ENCODE measurements at regions not wholly inside any gene's neighbourhood (a gene's known extent, or its start where the extent isn't known, plus 50 kb on each side); places are given as distances from the start of the nearest gene placed in this dataset.
"Not testable (repeated sequence)": the region's sequence is repeated elsewhere in the genome, so short reads cannot be mapped to it uniquely, and the experiment has no call there.

DNA sequence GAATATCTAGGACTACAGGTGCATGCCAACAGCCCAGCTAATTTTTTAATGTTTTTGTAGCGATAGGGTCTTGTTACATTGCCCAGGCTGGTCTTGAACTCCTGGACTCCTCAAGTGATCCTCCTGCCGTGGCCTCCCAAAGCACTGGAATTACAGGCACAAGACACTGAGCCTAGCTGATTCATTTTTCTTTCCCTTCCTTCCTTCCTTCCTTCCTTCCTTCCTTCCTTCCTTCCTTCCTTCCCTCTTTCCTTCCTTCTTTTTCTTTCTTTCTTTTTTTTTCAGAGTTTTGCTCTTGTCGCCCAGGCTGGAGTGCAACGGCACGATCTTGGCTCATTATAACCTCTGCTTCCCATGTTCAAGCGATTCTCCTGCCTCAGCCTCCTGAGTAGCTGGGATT, 110.9 kb downstream of the OLIG3 start:
- H3K9me3 ChIP-seq; H3K4me1 ChIP-seq; H3K4me3 ChIP-seq; DNase-seq (ENCODE audit: low spot score in 2 of 2); in situ Hi-C loops (cut with MboI; ENCODE audit: low sequenced_read_pairs); H3K27me3 ChIP-seq (ENCODE audit: low read depth); H3K36me3 ChIP-seq (replicated peaks): not testable (repeated sequence)

DNA sequence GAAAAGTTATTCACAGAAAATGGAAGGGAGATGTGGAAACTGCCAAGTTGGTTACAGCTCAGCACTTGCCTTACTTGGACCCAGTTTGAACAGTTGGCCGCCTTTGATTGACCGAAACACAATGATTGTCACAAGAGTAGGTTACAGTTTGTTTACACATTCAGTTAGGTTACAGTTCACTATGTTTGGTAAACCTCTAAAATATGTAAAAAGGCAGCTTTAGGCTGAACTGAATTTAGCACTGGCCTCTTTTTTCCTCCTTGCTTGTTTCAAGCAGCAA, 116.2 kb downstream of the OLIG3 start:
- Histone ChIP-seq H3K4me1 (peaks cover 6% of the 10 kb centered on the region), H3K27me3 (ENCODE audit: low read depth) (no peaks in the 10 kb centered on the region), H3K36me3 (replicated peaks) (no peaks in the 10 kb centered on the region), H3K4me3 (no peak overlapping the region), H3K9me3 (no peaks in the 10 kb centered on the region)
- in situ Hi-C loops (cut with MboI; ENCODE audit: low sequenced_read_pairs), result no loop called here
- no peak for DNase-seq (ENCODE audit: low spot score in 2 of 2)

DNA sequence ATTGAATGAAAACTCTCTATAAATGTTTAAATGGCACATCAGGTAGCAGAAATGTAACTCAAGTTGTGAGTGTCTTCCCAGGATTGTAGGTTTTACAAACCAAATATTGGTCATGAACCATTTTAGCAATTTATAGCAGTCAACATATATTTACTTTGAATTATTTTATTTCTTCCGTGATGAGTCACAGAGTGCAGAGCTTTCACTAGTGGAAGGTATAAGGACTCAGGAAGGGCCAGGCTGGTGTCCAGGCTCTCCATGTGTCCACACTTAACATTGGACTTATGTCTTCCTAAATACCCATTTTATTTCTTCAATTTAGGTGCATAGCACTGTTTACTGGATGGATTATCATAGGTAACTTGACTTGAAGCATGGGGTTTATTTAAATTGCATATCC, 120.9 kb downstream of the OLIG3 start:
- DNase-seq (ENCODE audit: low spot score in 2 of 2), result no peak
- Histone ChIP-seq H3K27me3 (ENCODE audit: low read depth) (no peaks in the 10 kb centered on the region), H3K4me1 (peaks cover 16% of the 10 kb centered on the region), H3K9me3 (no peaks in the 10 kb centered on the region), H3K36me3 (replicated peaks) (no peaks in the 10 kb centered on the region), H3K4me3 (no peak overlapping the region)
- in situ Hi-C loops (cut with MboI; ENCODE audit: low sequenced_read_pairs), result no loop called here

DNA sequence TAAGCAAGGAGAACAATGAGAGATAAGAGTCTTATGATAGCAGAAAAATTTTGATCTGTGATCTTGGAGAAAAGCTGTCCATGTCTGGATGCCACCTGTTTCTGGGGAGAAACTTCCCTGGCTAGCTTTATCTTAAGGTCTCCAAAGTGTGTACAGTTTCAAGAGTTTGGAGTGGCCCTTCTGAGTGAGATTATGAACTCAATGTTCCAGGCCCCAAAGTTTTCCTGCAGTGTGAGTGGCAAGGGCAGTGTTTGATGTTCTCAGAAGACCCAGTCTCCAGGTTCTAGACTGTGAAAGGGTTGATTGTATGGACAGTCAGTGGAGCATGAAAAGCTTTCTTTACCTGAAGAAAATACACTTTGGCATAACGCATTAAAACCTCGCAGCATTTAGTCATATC, 121.7 kb downstream of the OLIG3 start:
- Histone ChIP-seq H3K4me3 (no peak overlapping the region), H3K9me3 (no peaks in the 10 kb centered on the region), H3K27me3 (ENCODE audit: low read depth) (no peaks in the 10 kb centered on the region), H3K36me3 (replicated peaks) (no peaks in the 10 kb centered on the region), H3K4me1 (peaks cover 16% of the 10 kb centered on the region)
- no peak for DNase-seq (ENCODE audit: low spot score in 2 of 2)
- in situ Hi-C loops (cut with MboI; ENCODE audit: low sequenced_read_pairs), result no loop called here

DNA sequence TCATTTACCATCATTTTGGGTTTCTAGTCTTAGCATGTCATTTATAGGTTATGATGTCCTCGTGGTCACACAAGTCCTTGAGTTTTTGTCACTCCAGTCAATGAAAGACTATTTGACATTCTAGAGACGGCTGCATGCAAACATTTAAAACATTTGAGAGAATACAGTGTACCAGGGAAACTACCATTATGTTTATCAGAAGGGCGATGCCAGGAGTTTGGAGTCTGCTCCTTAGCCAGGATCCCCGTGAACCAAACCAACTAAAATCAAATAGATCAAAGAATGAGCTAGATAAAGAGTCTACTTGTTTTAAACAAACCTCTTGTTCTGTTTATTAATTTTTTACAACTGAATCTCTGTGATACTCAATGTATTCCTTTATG, 122.6 kb downstream of the OLIG3 start:
- H3K36me3 ChIP-seq (replicated peaks), result no peaks in the 10 kb centered on the region
- H3K27me3 ChIP-seq (ENCODE audit: low read depth), result no peaks in the 10 kb centered on the region
- in situ Hi-C loops (cut with MboI; ENCODE audit: low sequenced_read_pairs), result no loop called here

DNA sequence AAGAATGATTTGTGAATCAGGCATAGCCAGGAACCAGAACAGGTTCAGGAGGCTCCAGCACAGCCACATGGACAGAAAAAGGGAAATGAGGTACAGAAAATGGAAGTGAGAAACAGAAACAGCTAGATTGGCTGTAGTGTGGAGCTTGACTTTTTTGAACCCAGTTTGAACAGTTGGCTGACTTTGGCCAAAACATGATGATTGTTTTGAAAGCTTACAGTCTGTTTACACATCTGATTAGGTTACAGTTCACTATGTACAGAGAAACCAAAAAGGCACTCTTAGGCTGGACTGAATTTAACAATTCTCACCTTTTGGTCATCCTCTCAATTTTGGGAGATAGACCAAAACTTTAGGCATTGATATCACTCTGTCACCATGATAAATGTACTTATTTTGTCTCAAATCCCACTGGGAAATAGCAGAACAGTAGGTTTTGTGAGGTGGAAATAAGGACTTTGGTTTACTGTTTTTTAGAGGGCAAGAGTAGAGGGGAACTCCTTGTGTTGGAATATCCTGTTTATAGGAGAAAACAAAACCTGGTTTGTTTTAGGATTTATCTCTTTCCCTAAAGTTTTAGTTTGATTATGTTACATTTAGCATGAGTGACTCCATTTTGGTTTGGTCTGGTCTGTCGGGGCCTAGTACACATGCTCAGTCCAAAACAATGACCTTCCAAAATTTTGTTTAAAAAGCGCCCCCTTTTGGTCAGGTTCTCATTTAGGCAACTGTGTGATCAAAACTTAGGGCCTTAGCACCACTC, 123.1 kb downstream of the OLIG3 start:
- DNase-seq (ENCODE audit: low spot score in 2 of 2), result no peak
- H3K27me3 ChIP-seq (ENCODE audit: low read depth), result no peaks in the 10 kb centered on the region
- in situ Hi-C loops (cut with MboI; ENCODE audit: low sequenced_read_pairs), result no loop called here
- H3K9me3 ChIP-seq, result no peaks in the 10 kb centered on the region
- no peaks in the 10 kb centered on the region for H3K36me3 ChIP-seq (replicated peaks)
- peaks cover 16% of the 10 kb centered on the region for H3K4me1 ChIP-seq
- no peak overlapping the region for H3K4me3 ChIP-seq

More for the DNA sequence above, 122.6 kb downstream of the OLIG3 start:
- Histone ChIP-seq H3K9me3 (no peaks in the 10 kb centered on the region), H3K4me1 (peaks cover 16% of the 10 kb centered on the region), H3K4me3 (no peak overlapping the region)
- DNase-seq (ENCODE audit: low spot score in 2 of 2), result no peak

DNA sequence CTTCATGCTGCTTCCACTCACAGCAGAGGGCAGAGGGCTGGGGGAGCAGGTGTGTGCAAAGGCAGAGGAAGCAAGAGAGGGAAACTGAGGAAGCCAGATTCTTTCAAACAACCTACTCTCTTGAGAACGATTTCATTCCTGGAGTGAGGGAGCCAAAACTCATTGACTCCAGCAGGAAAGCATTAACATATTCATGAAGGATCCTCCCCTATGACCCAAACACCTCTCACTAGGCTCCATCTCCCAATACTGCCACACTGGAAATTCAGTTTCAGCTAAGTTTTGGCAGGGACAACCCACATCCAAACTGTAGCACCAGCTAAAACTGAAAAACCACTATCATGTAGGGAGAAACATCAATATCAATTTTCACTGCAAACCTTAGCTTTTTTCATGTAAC, 125.1 kb downstream of the OLIG3 start:
- peaks cover 11% of the 10 kb centered on the region for H3K4me1 ChIP-seq
- H3K36me3 ChIP-seq (replicated peaks), result no peaks in the 10 kb centered on the region
- in situ Hi-C loops (cut with MboI; ENCODE audit: low sequenced_read_pairs), result no loop called here
- H3K4me3 ChIP-seq, result no peak overlapping the region
- no peak for DNase-seq (ENCODE audit: low spot score in 2 of 2)
- no peaks in the 10 kb centered on the region for H3K27me3 ChIP-seq (ENCODE audit: low read depth)
- H3K9me3 ChIP-seq, result no peaks in the 10 kb centered on the region

DNA sequence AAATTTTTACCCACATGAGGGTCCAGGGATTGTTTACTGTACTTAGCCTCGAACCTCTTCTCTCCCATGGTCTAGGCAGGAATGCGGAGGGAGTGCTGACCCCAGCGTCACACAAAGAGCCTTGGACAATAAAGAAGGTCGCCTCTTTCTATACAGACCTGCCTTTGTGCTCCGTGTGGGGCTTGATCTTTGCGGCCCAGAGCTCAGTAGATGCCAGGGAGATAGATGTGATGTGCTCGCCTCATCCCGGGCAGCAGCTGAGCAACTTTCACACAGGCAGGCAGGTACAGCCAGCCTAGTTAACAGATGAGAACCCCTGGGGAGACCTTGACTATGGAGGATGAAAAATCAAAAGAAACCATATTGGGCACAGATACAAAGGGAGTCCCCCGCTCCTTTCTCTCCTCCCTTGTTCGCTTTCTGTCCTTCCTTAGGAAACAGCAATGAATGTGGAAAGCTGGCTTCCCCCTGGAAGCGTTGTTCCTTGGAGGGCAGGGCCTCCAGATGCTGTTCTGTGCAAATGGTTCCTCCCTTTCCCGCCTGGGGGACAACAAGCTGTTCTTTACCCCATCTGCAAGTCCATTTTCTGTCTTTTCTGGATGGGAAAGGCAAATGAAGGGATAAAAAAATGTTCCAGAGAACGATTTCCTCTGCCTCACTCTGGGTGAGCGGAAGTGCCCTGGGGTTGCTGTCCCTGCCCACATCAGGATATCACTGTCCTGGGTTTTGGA, 128.3 kb downstream of the OLIG3 start:
- peak in 1 of 2 experiments; percentile 18 for DNase-seq (ENCODE audit: low spot score in 2 of 2)
- Histone ChIP-seq H3K36me3 (replicated peaks) (no peaks in the 10 kb centered on the region), H3K4me3 (no peak overlapping the region), H3K27me3 (ENCODE audit: low read depth) (no peaks in the 10 kb centered on the region), H3K4me1 (peaks cover 10% of the 10 kb centered on the region), H3K9me3 (no peaks in the 10 kb centered on the region)
- in situ Hi-C loops (cut with MboI; ENCODE audit: low sequenced_read_pairs), result no loop called here

DNA sequence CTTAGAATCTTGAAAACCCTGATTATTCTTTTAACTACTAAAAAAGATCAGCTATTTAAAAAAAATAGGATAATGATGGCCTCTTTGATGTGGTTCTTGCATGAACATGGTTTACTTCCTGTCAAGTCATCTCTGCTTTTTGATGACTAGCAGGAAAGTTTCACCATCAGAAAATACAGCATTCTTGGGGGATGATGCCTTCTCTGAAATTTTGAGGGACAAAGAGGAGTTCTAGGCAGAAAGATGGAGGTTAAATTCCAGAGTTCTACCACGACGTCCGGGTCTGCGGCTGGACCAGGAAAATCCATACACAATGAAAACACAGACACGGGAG, 130.4 kb downstream of the OLIG3 start:
- no peaks in the 10 kb centered on the region for H3K9me3 ChIP-seq
- no peaks in the 10 kb centered on the region for H3K36me3 ChIP-seq (replicated peaks)
- no peak for DNase-seq (ENCODE audit: low spot score in 2 of 2)
- no peak overlapping the region for H3K4me3 ChIP-seq
- H3K4me1 ChIP-seq, result peaks cover 3% of the 10 kb centered on the region; the same call in 1 of the 2 replicates
- in situ Hi-C loops (cut with MboI; ENCODE audit: low sequenced_read_pairs), result no loop called here
- no peaks in the 10 kb centered on the region for H3K27me3 ChIP-seq (ENCODE audit: low read depth)

DNA sequence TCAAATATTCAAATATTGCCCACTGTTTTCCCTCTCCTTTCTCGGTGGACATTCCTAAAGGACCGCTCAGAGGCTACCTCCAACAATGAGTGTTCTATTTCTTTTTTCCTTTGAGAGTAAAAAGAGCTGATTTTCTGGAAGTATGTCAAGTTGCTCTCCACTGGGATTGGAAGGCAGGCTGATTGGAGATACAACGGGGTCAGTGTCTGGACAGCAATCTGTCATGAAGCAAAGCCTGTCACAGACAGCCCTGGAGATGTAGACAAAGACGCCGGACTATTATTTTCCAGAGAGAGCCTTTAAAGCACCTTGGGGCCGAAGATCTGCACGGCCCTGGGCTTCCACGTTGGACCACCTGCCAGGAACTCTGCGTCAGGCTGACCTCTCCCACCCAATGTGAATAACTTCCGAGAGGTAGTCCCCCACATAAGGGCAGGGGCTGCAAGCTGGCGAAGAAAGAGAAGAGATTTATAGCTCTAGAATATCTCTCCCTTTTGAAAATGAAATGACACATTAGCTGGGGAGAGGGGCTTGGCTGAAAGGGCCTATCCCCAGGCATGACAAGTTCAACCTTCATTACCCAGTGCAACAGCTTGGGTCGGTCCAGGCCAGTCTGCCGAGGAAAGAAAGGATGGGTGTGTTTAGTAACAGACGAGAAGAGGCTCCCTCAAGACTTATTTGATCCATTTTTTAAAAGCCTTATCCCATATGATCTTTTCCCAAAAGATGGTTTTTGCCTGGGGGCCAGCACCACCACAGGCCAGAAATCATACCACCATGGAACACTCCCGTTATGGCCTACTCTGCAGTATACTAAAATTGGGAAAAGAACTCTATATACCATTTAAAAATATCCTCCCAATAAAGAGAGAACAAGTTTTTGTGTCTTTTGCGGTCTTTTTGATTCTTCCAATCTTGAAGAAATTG, 131.1 kb downstream of the OLIG3 start:
- Histone ChIP-seq H3K36me3 (replicated peaks) (no peaks in the 10 kb centered on the region), H3K4me3 (no peak overlapping the region), H3K9me3 (no peaks in the 10 kb centered on the region), H3K4me1 (peaks cover 3% of the 10 kb centered on the region; the same call in 1 of the 2 replicates), H3K27me3 (ENCODE audit: low read depth) (no peaks in the 10 kb centered on the region)
- in situ Hi-C loops (cut with MboI; ENCODE audit: low sequenced_read_pairs), result no loop called here
- DNase-seq (ENCODE audit: low spot score in 2 of 2), result no peak

DNA sequence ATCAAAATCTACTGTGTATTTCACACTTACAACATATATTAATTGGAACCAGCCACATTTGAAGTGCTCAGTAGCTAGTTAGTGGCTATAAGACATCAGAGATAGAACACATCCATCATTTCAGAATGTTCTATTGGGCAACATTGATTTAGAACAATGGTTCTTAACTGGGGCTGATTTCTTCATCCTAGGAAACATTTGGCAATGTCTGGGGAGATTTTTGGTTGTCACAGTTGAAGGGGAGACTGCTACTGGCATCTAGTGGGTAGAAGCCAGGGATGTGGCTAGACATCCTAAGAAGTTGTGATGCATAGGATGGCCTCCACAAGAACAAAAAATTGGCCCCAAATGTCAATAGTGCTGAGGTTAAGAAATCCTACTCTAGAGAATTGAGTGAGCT, 132.5 kb downstream of the OLIG3 start:
- no peaks in the 10 kb centered on the region for H3K9me3 ChIP-seq
- H3K36me3 ChIP-seq (replicated peaks), result no peaks in the 10 kb centered on the region
- H3K4me1 ChIP-seq, result peaks cover 3% of the 10 kb centered on the region; the same call in 1 of the 2 replicates
- H3K27me3 ChIP-seq (ENCODE audit: low read depth), result no peaks in the 10 kb centered on the region
- no peak for DNase-seq (ENCODE audit: low spot score in 2 of 2)
- in situ Hi-C loops (cut with MboI; ENCODE audit: low sequenced_read_pairs), result no loop called here
- H3K4me3 ChIP-seq, result no peak overlapping the region

DNA sequence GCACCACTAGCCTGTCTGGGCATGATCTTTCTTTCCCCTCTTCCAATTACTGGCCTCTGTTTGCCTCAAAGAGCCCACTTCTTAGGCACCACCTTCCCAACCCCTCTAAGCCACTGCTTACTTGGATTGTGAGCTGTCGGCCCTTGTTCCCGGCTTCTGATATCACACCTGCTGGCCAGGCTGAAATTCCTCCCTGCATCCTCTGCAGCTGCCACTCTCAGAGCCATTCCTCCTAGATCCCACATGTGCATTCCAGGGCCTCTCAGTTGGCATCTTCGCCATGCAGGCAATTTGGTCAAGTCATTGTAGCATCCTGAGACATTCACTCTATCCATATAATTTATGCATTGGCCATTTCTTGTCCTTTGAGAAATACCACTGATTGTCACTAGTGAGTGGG, 135.9 kb downstream of the OLIG3 start:
- in situ Hi-C loops (cut with MboI; ENCODE audit: low sequenced_read_pairs), result no loop called here
- Histone ChIP-seq H3K4me1 (peaks cover 3% of the 10 kb centered on the region; the same call in 1 of the 2 replicates), H3K27me3 (ENCODE audit: low read depth) (no peaks in the 10 kb centered on the region), H3K36me3 (replicated peaks) (no peaks in the 10 kb centered on the region), H3K4me3 (no peak overlapping the region), H3K9me3 (no peaks in the 10 kb centered on the region)
- DNase-seq (ENCODE audit: low spot score in 2 of 2), result no peak

DNA sequence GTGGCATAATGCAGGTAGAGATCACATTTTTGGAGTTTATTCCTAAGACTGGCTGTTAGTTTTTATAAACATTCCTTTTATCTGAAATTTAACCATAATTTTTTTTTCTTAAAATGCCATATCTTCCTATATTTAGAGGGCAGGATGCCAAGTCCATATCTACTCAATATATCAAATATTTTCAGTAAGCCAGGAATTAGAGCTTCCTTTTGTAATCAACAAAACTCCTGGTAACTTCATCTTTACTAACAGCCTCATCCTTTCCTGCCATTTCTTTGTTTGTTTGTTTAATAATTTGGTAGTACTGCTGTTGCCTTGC, 136.3 kb downstream of the OLIG3 start:
- no peak for DNase-seq (ENCODE audit: low spot score in 2 of 2)
- H3K9me3 ChIP-seq, result no peaks in the 10 kb centered on the region
- in situ Hi-C loops (cut with MboI; ENCODE audit: low sequenced_read_pairs), result no loop called here
- H3K4me3 ChIP-seq, result no peak overlapping the region
- no peaks in the 10 kb centered on the region for H3K27me3 ChIP-seq (ENCODE audit: low read depth)
- peaks cover 3% of the 10 kb centered on the region; the same call in 1 of the 2 replicates for H3K4me1 ChIP-seq
- no peaks in the 10 kb centered on the region for H3K36me3 ChIP-seq (replicated peaks)
